ENCODE measurements at regions not wholly inside any gene's neighbourhood (a gene's known extent, or its start where the extent isn't known, plus 50 kb on each side); places are given as distances from the start of the nearest gene placed in this dataset.

DNA sequence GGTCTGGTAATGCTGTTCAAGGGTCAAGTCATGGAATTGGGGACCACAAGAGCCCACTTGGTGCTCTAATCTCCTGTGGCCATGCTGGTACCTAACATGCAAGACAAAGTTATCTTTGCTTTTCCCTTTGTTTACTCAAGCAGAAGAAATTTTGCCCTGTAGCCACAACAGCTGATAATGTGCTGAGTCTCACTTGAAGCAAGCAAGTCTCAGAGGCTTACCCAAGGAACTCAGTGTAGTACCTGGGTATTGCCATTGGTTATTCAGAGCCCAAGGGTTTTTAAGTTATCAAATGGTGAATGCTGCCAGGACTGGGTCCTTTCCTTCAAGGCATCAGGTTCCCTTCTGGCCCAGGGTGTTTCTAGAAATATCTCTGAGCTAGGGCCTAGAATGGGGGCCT lies 198.9 kb upstream of the RNPC3 start:
- Histone ChIP-seq H3K27ac (no peak overlapping the region), H3K36me3 (no peaks in the 10 kb centered on the region), H3K4me1 (no peaks in the 10 kb centered on the region), H3K4me3 (no peak overlapping the region), H3K27me3 (replicated peaks in 1 of 7) (no peaks in the 10 kb centered on the region), H3K9me3 (peaks cover 0 to 27% (median 15%) of the 10 kb centered on the region in 8 donors)
- TF ChIP-seq, protein P1, sequence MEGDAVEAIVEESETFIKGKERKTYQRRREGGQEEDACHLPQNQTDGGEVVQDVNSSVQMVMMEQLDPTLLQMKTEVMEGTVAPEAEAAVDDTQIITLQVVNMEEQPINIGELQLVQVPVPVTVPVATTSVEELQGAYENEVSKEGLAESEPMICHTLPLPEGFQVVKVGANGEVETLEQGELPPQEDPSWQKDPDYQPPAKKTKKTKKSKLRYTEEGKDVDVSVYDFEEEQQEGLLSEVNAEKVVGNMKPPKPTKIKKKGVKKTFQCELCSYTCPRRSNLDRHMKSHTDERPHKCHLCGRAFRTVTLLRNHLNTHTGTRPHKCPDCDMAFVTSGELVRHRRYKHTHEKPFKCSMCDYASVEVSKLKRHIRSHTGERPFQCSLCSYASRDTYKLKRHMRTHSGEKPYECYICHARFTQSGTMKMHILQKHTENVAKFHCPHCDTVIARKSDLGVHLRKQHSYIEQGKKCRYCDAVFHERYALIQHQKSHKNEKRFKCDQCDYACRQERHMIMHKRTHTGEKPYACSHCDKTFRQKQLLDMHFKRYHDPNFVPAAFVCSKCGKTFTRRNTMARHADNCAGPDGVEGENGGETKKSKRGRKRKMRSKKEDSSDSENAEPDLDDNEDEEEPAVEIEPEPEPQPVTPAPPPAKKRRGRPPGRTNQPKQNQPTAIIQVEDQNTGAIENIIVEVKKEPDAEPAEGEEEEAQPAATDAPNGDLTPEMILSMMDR (IDR thresholded peaks at IDR 0.05 in 8 of 11, conservative IDR thresholded peaks at IDR 0.05 in 3 of 11): no peak
- TF ChIP-seq POLR2AphosphoS5 (IDR thresholded peaks at IDR 0.05) (no peak), POLR2A (IDR thresholded peaks at IDR 0.05) (no peak)
- no peak for DNase-seq
- intact Hi-C loops (cut with DNase I; ENCODE audit: low total_unique reads): no loop called here

- DNase-seq: no peak
- TF ChIP-seq, protein P1 (IDR thresholded peaks at IDR 0.05 in 8 of 11, conservative IDR thresholded peaks at IDR 0.05 in 3 of 11): no peak
- TF ChIP-seq POLR2AphosphoS5 (IDR thresholded peaks at IDR 0.05): no peak
- TF ChIP-seq POLR2A (IDR thresholded peaks at IDR 0.05): no peak
- WGBS, 5 donors: 89 to 98% (median 93%) methylated on average over 1 of the region's 1 CpG
- Histone ChIP-seq H3K4me3 (no peak overlapping the region), H3K27me3 (replicated peaks in 1 of 7) (no peaks in the 10 kb centered on the region), H3K9me3 (peaks cover 0 to 8% (median 0%) of the 10 kb centered on the region in 8 donors), H3K27ac (no peak overlapping the region), H3K36me3 (no peaks in the 10 kb centered on the region), H3K4me1 (no peaks in the 10 kb centered on the region)
- intact Hi-C loops (cut with DNase I; ENCODE audit: low total_unique reads): no loop called here
These were observed 201.5 kb upstream of the COL11A1 start for GRCh38 chr1:103309786-103310185.

GRCh38 chr1:103307751-103308150 lies 199.4 kb upstream of the COL11A1 start:
- no peaks in the 10 kb centered on the region for H3K27me3 ChIP-seq (replicated peaks in 1 of 7)
- no peaks in the 10 kb centered on the region for H3K4me1 ChIP-seq
- H3K27ac ChIP-seq: no peak overlapping the region
- H3K4me3 ChIP-seq: no peak overlapping the region
- TF ChIP-seq, protein P1 (IDR thresholded peaks at IDR 0.05 in 8 of 11, conservative IDR thresholded peaks at IDR 0.05 in 3 of 11): no peak
- TF ChIP-seq POLR2A (IDR thresholded peaks at IDR 0.05) (no peak), POLR2AphosphoS5 (IDR thresholded peaks at IDR 0.05) (no peak)
- H3K36me3 ChIP-seq: no peaks in the 10 kb centered on the region
- intact Hi-C loops (cut with DNase I; ENCODE audit: low total_unique reads): no loop called here
- peaks cover 0 to 8% (median 0%) of the 10 kb centered on the region in 8 donors for H3K9me3 ChIP-seq
- DNase-seq: no peak
- 46 to 63% (median 53%) methylated on average over 2 of the region's 2 CpGs for WGBS, 5 donors

DNA sequence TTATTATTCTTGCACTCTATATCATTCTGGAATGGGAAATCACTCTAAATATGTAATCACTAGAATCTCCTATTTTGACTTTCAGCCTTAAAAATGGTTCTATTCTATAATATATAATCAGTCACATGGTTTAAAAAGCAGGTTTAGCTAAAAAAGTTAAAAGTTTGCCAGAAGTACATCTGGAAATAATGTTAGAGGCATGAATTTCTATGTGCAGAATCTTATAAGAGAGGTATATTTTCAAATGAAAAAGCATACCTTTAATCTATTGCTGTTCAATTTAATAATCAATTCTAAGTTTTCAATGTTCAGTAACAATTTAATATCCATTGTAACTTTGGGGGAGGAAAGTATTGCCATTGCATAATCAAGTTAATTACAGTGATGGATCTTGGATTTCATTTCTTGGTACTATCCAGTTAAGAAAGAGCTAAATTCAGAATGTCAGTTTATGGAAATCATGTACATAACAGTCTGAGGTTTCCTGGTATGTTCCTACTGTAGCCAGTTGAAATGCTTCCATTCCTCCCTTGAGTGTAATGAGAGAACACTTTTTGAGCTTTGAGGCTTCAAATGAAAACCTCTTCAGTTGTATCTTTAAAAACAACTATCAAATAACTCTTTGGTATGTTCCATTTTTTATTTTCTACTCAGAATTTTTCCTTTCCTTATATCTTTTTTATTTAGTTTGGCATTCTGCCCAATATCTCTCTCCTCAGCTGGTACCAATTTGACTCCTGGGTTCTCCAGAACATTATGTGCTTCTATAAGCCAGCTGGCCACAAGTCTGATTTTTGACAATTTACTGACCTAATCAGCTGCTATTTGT lies 175.7 kb upstream of the COL11A1 start:
- Histone ChIP-seq H3K27me3 (replicated peaks in 1 of 7) (no peaks in the 10 kb centered on the region), H3K4me3 (no peak overlapping the region), H3K36me3 (no peaks in the 10 kb centered on the region), H3K27ac (no peak overlapping the region), H3K4me1 (no peaks in the 10 kb centered on the region), H3K9me3 (peaks cover 0 to 10% (median 0%) of the 10 kb centered on the region in 8 donors)
- no peak for DNase-seq
- intact Hi-C loops (cut with DNase I; ENCODE audit: low total_unique reads): no loop called here
- no peak for TF ChIP-seq POLR2AphosphoS5 (IDR thresholded peaks at IDR 0.05)
- no peak for TF ChIP-seq POLR2A (IDR thresholded peaks at IDR 0.05)
- TF ChIP-seq, protein P1 (IDR thresholded peaks at IDR 0.05 in 8 of 11, conservative IDR thresholded peaks at IDR 0.05 in 3 of 11): no peak
